ENCODE measurements at regions not wholly inside any gene's neighbourhood (a gene's known extent, or its start where the extent isn't known, plus 50 kb on each side); places are given as distances from the start of the nearest gene placed in this dataset.

- intact Hi-C loops (cut with DNase I): no loop called here
- H3K4me1 ChIP-seq: no peaks in the 10 kb centered on the region
Measured at GRCh38 chr9:91141407-91141965, 220.2 kb downstream of the AUH start.

DNA sequence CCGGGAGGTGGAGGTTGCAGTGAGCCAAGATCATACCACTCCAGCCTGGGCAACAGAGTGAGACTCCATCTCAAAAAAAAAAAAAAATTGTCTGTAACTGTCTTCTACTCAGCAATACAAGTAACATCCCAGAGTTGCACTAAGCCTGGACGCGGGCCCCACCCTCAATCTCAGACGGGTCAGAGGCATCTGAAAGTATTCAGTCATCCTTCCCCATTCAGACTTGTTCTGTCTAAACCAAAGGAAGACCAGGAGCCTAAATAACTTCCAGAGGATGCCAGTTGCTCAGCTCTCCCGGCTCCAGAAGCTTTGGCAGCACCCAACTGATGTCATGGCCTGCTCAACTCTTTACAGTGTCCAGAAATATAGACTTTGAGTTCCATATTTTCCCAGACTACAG, 218.6 kb downstream of the AUH start:
- no peaks in the 10 kb centered on the region for H3K4me1 ChIP-seq
- H3K27ac ChIP-seq: no peak overlapping the region
- H3K36me3 ChIP-seq: no peaks in the 10 kb centered on the region
- H3K27me3 ChIP-seq: no peaks in the 10 kb centered on the region
- DNase-seq: no peak
- no peak for TF ChIP-seq CTCF (IDR thresholded peaks at IDR 0.05)
- no peak for ATAC-seq
- intact Hi-C loops (cut with DNase I): no loop called here
- H3K4me3 ChIP-seq: no peak overlapping the region
- no peaks in the 10 kb centered on the region for H3K9me3 ChIP-seq

More at GRCh38 chr9:91141407-91141965, 220.2 kb downstream of the AUH start:
- Histone ChIP-seq H3K36me3 (no peaks in the 10 kb centered on the region), H3K9me3 (no peaks in the 10 kb centered on the region), H3K4me3 (no peak overlapping the region), H3K27me3 (no peaks in the 10 kb centered on the region), H3K27ac (no peak overlapping the region)
- DNase-seq (no peak), ATAC-seq (no peak)
- TF ChIP-seq CTCF (IDR thresholded peaks at IDR 0.05): no peak

DNA sequence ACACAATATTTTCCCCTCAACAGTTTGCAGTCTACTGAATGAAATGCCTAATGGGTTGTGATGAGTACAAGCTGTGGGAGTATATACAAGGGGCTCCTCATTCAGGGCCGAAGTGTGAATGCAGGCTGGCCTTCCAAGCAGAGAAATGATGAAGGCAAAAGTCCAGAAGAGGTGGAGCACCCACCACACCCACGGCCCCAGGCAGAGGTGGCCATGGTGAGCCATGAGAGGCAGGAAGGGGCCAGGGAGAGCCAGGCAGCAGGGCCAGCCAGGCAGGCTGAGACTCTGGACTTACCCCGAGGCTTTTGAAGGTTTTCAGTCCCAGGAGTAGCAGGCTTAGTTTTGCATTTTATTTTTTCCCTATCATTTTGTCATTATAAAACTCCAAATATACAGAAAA, 218.1 kb downstream of the AUH start:
- ATAC-seq: no peak
- intact Hi-C loops (cut with DNase I): no loop called here
- no peaks in the 10 kb centered on the region for H3K9me3 ChIP-seq
- H3K27ac ChIP-seq: no peak overlapping the region
- DNase-seq: no peak
- no peak for TF ChIP-seq CTCF (IDR thresholded peaks at IDR 0.05)
- no peaks in the 10 kb centered on the region for H3K4me1 ChIP-seq
- no peaks in the 10 kb centered on the region for H3K36me3 ChIP-seq
- H3K27me3 ChIP-seq: no peaks in the 10 kb centered on the region
- H3K4me3 ChIP-seq: no peak overlapping the region

DNA sequence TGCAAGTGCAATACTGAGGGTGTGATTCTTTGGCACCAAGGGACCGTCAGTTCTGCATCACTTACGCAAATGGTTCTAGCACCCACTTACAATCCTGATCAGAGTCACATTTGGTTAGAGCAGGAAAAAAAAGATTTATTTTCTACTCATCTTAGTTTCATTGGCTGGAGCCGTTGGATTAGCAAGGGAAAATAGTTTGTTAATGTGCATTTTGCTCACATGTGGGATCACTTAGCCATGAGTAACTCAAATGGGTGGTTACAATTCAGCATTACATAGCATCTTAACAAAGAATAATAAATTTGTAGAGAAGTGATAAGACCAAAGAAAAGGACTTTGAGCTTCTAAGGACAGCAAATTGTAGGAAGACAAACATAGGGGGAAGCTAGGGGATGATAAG, 216.9 kb downstream of the AUH start:
- intact Hi-C loops (cut with DNase I): no loop called here

GRCh38 chr9:91145496-91145895, 216.2 kb downstream of the AUH start:
- Histone ChIP-seq H3K4me3 (no peak overlapping the region), H3K9me3 (no peaks in the 10 kb centered on the region), H3K4me1 (no peaks in the 10 kb centered on the region), H3K27ac (no peak overlapping the region), H3K27me3 (no peaks in the 10 kb centered on the region), H3K36me3 (no peaks in the 10 kb centered on the region)
- no peak for TF ChIP-seq CTCF (IDR thresholded peaks at IDR 0.05)
- no peak for DNase-seq
- intact Hi-C loops (cut with DNase I): no loop called here
- ATAC-seq: no peak

More for the DNA sequence above, 216.9 kb downstream of the AUH start:
- ATAC-seq (no peak), DNase-seq (no peak)
- H3K27ac ChIP-seq: no peak overlapping the region
- TF ChIP-seq CTCF (IDR thresholded peaks at IDR 0.05): no peak
- no peak overlapping the region for H3K4me3 ChIP-seq
- H3K4me1 ChIP-seq: no peaks in the 10 kb centered on the region
- no peaks in the 10 kb centered on the region for H3K27me3 ChIP-seq
- no peaks in the 10 kb centered on the region for H3K9me3 ChIP-seq
- no peaks in the 10 kb centered on the region for H3K36me3 ChIP-seq
